GM04503 (cell line): ENCODE measurements at regions not wholly inside any gene's neighbourhood (a gene's known extent, or its start where the extent isn't known, plus 50 kb on each side); places are given as distances from the start of the nearest gene placed in this dataset.
"Not testable (repeated sequence)": the region's sequence is repeated elsewhere in the genome, so short reads cannot be mapped to it uniquely, and the experiment has no call there.

ENCODE experiments used
- DNase-seq: peaks from one replicate; pipeline ENCODE4 v3.0.0-alpha.2; 2012; ENCODE audit warnings: low read depth

- DNase-seq = no peak
These were observed 189.9 kb upstream of the UFM1 start for GRCh38 chr13:38159710-38160109.

DNA sequence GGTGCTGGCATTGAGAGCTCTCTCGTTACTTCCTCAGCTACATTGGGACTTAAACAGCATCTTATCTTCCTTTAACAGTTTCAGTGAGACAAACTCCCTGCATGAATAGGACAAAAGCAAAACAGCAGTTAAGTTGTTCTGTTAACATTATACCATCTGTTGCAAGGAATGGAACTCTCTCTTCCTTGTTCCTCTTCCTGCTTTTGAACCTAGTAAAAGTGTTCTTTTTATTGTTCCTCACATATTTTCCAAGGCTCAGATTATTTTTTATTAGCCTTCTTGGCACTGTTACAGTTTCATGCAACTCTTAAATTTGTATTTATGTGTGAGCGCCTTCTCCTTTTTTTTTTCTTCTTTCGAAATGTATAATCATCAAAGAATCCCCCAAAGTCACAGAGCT, 202.6 kb upstream of the UFM1 start:
- DNase-seq = no peak

- DNase-seq = no peak
These were observed 207.9 kb upstream of the UFM1 start for GRCh38 chr13:38141792-38142191.

DNA sequence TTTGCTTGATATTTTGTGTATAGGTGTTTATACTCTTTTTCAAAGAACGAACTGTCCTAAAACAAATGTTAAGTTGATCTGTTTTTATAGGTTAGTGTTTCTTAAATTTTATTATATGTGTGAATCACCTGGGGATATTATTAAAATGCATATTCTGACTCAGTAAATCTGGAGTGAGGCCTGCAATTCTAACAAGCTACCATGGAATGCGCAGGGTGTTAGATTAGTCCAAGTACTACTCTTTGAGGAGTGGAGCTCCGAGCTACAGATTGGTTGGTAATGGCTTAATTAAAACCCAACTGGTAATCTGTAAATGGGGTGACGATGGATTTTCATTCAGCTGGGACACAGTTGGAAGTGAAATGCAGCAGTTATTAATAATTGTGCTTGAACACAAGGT, 214.1 kb upstream of the UFM1 start:
- no peak for DNase-seq

GRCh38 chr13:38121267-38121666, 228.4 kb upstream of the UFM1 start:
- no peak for DNase-seq

- no peak for DNase-seq
These were observed 234.3 kb upstream of the TRPC4 start for GRCh38 chr13:38103851-38104250.

DNA sequence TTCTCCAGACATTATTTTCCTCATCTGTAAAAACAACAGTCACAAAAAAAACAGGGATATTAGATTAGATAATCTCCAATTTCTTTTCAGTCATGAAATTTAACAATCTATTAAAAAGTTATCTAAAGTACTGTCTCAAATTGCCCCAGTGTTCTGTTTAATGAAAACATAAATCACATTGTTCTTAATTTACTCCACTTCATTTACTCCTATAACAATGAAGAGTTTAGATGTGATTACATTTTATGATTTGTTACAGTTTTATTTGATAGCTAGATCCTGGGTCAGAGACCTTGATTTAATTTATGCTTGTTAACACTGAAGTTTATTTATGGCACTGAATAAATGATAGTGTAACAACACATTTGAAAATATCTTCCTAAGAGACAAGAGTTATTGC, 230.2 kb upstream of the TRPC4 start:
- no peak for DNase-seq

GRCh38 chr13:38093425-38093824, 223.9 kb upstream of the TRPC4 start:
- no peak for DNase-seq

- DNase-seq = no peak
These were observed 221.3 kb upstream of the TRPC4 start for GRCh38 chr13:38090913-38091312.

GRCh38 chr13:38086721-38087120, 217.1 kb upstream of the TRPC4 start:
- DNase-seq = no peak

GRCh38 chr13:38086013-38086412, 216.4 kb upstream of the TRPC4 start:
- no peak for DNase-seq

GRCh38 chr13:38073931-38074330, 204.4 kb upstream of the TRPC4 start:
- no peak for DNase-seq

DNA sequence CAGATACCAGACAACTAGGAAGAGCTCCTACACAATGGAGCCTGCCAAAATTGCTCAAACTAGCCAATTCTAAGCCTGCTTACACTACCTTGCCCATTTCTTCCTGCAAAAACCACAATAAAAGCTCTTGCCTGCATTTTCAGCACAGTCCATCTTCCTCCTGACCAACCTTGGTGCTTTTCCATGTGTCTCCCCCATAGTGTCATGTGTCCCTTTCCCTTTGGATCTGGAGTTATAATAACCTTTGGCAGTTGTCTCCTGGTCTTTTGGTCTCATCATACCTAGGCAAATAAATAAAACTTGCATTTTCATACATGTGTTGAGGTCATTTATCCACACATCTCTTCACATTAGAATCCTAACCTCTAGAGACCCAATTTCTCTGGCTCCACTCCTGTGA, 203.1 kb upstream of the TRPC4 start:
- no peak for DNase-seq

DNA sequence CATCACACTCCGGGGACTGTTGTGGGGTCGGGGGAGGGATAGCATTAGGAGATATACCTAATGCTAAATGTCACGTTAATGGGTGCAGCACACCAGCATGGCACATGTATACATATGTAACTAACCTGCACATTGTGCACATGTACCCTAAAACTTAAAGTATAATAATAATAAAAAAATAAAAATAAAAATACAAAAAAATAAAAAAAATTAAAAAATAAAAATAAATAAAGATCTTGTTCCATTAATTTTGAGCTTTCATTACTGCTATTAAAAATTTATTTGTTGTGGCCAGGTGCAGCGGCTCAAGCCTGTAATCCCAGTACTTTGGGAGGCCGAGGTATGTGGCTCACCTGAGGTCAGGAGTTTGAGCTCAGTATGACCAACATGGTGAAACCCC, 201.8 kb upstream of the TRPC4 start:
- DNase-seq = not testable (repeated sequence)

- no peak for DNase-seq
These were observed 184.3 kb upstream of the TRPC4 start for GRCh38 chr13:38053896-38054295.

DNA sequence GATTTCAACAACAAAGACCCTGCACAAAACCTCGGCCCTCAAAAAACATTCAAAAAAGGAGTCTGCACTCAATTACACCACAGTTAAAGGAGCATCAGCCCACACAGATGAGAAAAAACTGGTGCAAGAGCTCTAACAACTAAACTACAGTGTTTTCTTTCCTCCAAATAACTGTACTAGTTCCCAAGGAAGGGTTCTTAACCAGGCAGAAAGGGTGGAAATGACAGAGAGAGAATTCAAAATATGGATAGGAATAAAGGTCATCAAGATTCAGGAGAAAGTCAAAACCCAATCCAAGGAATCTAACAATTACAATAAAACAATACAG, 176.4 kb upstream of the TRPC4 start:
- DNase-seq = no peak

- DNase-seq = no peak
These were observed 175.9 kb upstream of the TRPC4 start for GRCh38 chr13:38045278-38046048.

DNA sequence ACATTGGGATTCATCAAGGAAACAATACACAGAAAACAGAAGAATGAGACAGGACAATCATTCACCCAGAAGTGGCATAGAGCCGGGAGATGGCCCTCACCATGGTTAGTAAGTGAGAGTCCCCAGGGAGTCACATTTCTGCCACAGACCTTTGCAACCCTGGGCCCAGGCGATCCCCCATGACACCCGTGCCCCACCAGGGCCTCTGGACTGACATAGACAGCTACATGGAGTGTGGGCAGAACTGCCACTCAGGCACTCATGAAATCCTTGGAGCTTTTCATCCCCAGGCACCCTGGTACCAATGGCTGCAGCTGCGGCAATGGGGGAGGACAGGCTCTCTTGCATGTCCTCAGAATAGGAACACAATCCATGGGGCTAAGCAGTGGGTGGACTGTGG, 174.5 kb upstream of the TRPC4 start:
- DNase-seq = no peak

DNA sequence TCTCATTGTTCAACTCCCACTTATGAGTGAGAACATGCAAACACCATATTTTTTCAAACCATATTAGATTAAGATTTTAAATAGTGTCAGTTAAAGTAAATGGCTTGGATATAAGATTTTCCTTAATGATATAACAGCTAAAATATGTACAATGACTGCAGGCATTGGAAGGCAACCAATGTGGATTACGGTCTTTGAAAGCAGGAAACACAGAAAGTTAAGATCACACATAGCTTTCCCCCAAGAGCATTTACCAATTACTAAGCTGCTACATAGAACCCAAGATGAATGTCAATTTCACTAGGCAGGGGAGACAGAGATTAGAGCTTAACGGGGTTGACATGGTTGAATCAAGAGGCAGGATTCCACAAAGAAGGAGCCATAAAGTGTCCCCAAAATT, 173.2 kb upstream of the TRPC4 start:
- no peak for DNase-seq

DNA sequence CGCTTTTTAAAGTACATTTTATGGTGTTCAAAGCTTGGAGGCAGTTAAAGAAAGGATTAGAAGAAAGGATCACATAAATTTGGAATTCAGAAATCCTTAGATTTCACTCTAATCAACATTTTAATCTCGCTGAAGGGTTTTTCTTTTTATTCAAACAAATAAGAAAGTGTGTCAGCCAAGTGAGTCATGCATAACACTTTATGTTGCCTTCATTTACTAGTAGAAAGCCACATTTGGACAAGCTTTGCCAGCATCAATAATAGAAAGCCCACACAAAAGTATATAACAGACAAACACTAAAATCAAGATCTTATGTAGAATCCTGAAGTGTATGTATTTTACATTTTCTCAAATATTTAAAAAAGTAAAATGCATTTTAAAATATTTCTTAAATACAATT, 154.9 kb upstream of the TRPC4 start:
- DNase-seq = no peak

- DNase-seq = no peak
These were observed 147.7 kb upstream of the TRPC4 start for GRCh38 chr13:38017320-38017719.

GRCh38 chr13:38013676-38014075, 144.1 kb upstream of the TRPC4 start:
- DNase-seq = no peak

GRCh38 chr13:38012096-38012495, 142.5 kb upstream of the TRPC4 start:
- no peak for DNase-seq

- no peak for DNase-seq
These were observed 139.1 kb upstream of the TRPC4 start for GRCh38 chr13:38008636-38009035.

DNA sequence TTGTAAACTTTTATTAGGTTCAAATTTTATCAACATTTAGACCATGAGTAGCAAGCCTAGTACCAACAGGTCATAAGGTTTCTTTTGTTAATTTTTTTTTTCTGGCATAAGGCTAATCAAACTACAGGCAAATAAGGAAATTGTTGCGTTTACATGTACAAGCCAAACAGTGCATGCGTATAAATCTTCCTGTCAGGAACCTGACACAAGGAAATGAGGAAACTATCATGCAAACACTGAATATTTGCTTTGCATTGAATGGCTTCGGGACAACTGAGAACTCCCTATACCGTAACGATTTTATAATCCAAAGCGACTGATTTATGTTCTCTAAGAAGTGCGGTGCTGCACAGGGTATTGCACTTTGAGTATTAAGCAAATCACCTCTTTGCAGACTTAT, 133.0 kb upstream of the TRPC4 start:
- no peak for DNase-seq
